HFFc6 (cell line): ENCODE measurements at regions not wholly inside any gene's neighbourhood (a gene's known extent, or its start where the extent isn't known, plus 50 kb on each side); places are given as distances from the start of the nearest gene placed in this dataset.
"Not testable (repeated sequence)": the region's sequence is repeated elsewhere in the genome, so short reads cannot be mapped to it uniquely, and the experiment has no call there.

Source experiments
- DNase-seq: peaks from one replicate; pipeline ENCODE4 v3.0.0-alpha.2; 2018
- H3K27ac Mint-ChIP-seq: 2 replicates; pipeline ENCODE4 v1.8.0; 2020; ENCODE audit warnings: mild to moderate bottlenecking, mixed read lengths
- H3K27me3 Mint-ChIP-seq: 2 replicates; pipeline ENCODE4 v1.8.0; 2021; ENCODE audit warnings: mild to moderate bottlenecking, moderate library complexity, mixed read lengths; ENCODE audit not compliant: insufficient read depth
- H3K36me3 Mint-ChIP-seq: 2 replicates; pipeline ENCODE4 v1.8.0; 2021; ENCODE audit warnings: low read depth, mixed read lengths
- H3K4me1 Mint-ChIP-seq: 2 replicates; pipeline ENCODE4 v1.8.0; 2020; ENCODE audit warnings: low read depth, mixed read lengths
- H3K4me3 Mint-ChIP-seq: 2 replicates; pipeline ENCODE4 v1.8.0; 2020; ENCODE audit warnings: mild to moderate bottlenecking, moderate library complexity, mixed read lengths
- H3K9me3 Mint-ChIP-seq: 2 replicates; pipeline ENCODE4 v1.8.0; 2020; ENCODE audit warnings: mild to moderate bottlenecking, mixed read lengths
- TF ChIP-seq, protein P1 (sequence below): fragments of 200-600 bp; sonication (generic); IDR thresholded peaks from 2 replicates; pipeline ENCODE4 v1.5.0; 2021; ENCODE audit warnings: antibody characterized with exemption, mild to moderate bottlenecking

DNA sequence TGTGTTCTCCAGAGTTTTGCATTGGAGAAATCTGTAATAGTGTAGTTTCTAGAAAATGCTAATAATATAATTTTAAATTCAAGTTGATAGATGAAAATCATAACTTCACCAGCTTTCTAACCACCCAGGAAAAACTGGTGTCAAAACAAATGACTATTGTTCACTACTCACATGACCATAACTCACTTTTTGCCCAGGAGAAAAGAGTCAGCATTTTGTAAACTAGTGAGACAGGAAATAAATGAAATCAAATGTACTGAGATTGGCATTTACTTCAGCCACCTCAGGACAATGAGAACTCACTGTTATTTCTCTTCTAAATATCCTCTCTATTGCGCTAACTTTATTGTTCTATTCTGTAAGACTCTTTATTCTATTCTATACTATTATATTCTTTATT is 176.0 kb upstream of the FOLH1 start:
- H3K27me3 Mint-ChIP-seq, H3K4me1 Mint-ChIP-seq, H3K36me3 Mint-ChIP-seq, H3K9me3 Mint-ChIP-seq, H3K4me3 Mint-ChIP-seq, DNase-seq, H3K27ac Mint-ChIP-seq: not testable (repeated sequence)

DNA sequence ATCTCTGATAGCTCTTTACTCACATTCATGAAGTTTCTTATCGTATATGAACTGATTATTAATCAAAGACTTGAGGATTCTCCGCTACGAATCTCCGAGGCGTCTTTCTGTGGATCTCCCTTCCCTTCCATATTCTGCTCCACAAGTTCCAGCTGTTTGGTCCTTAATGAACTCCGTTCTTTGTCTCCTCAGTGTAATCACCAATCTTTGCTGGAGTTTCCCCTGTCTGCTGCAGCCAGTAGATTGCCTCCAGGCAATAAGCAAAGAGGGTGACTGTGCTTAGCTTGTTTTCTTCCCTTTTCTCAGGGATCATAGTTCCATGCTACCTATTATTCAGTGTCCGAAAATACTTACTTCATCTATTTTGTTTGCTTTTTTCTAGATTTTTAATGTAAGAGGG is 169.6 kb upstream of the FOLH1 start:
- Mint-ChIP-seq H3K4me3 (no peak overlapping the region), H3K27ac (no peak overlapping the region), H3K4me1 (no peaks in the 10 kb centered on the region), H3K27me3 (no peaks in the 10 kb centered on the region), H3K36me3 (no peaks in the 10 kb centered on the region), H3K9me3 (peaks cover 18% of the 10 kb centered on the region)
- TF ChIP-seq, protein P1, sequence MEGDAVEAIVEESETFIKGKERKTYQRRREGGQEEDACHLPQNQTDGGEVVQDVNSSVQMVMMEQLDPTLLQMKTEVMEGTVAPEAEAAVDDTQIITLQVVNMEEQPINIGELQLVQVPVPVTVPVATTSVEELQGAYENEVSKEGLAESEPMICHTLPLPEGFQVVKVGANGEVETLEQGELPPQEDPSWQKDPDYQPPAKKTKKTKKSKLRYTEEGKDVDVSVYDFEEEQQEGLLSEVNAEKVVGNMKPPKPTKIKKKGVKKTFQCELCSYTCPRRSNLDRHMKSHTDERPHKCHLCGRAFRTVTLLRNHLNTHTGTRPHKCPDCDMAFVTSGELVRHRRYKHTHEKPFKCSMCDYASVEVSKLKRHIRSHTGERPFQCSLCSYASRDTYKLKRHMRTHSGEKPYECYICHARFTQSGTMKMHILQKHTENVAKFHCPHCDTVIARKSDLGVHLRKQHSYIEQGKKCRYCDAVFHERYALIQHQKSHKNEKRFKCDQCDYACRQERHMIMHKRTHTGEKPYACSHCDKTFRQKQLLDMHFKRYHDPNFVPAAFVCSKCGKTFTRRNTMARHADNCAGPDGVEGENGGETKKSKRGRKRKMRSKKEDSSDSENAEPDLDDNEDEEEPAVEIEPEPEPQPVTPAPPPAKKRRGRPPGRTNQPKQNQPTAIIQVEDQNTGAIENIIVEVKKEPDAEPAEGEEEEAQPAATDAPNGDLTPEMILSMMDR = no peak
- DNase-seq = no peak

GRCh38 chr11:49373866-49374265 is 165.5 kb upstream of the FOLH1 start:
- not testable (repeated sequence) for H3K27me3 Mint-ChIP-seq, H3K4me1 Mint-ChIP-seq, H3K4me3 Mint-ChIP-seq, H3K27ac Mint-ChIP-seq, H3K36me3 Mint-ChIP-seq
- peak; percentile 4 for DNase-seq
- peaks cover 19% of the 10 kb centered on the region for H3K9me3 Mint-ChIP-seq

DNA sequence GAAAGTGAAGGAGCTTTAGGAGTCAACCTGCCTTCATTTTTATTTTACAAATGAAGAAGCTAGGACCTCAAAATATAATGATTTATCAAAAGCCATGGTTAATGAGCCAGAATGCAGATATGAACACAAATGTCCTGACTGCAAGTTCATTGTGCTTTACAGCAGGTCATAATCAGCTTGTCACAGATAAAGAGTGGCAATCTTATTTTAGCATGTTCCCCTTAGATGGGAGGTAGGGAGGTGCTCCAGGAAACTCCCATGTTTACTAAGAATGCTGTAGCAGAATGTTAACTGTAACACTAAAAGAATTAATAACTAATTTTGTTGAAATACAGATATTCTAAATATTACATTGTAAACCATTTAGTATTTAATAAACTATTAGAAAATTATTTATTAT is 165.0 kb upstream of the FOLH1 start:
- H3K4me3 Mint-ChIP-seq, H3K4me1 Mint-ChIP-seq, H3K27me3 Mint-ChIP-seq, H3K27ac Mint-ChIP-seq, DNase-seq, H3K36me3 Mint-ChIP-seq: not testable (repeated sequence)
- peaks cover 19% of the 10 kb centered on the region for H3K9me3 Mint-ChIP-seq

- not testable (repeated sequence) for H3K27me3 Mint-ChIP-seq, H3K36me3 Mint-ChIP-seq, H3K27ac Mint-ChIP-seq, H3K4me3 Mint-ChIP-seq, H3K4me1 Mint-ChIP-seq, DNase-seq
- peaks cover 13% of the 10 kb centered on the region for H3K9me3 Mint-ChIP-seq
Measured at GRCh38 chr11:49372137-49372536, 163.7 kb upstream of the FOLH1 start.

- peaks cover 13% of the 10 kb centered on the region for H3K9me3 Mint-ChIP-seq
- not testable (repeated sequence) for H3K4me3 Mint-ChIP-seq, H3K36me3 Mint-ChIP-seq, H3K27me3 Mint-ChIP-seq, H3K27ac Mint-ChIP-seq, H3K4me1 Mint-ChIP-seq, DNase-seq
Measured at GRCh38 chr11:49368556-49368955, 160.2 kb upstream of the FOLH1 start.

DNA sequence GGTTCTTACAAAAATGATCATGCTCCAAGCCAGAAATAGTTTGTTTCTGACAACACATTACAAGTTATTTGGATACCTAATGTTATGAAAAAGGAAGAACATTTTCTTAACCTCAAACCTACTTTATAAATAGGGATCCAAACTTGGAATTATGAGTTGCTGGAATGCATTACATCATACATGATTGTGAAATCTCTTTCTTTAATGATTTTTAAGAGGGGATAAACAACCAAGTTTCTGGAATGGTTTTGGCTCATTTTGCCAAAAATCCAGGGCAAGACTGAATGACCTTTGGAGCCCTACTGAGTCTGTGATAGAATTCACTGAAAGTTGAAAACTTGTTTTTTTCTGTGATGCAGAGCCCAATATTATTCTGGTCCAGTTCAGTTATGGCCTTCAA is 157.0 kb upstream of the FOLH1 start:
- not testable (repeated sequence) for H3K4me3 Mint-ChIP-seq, H3K27ac Mint-ChIP-seq, H3K4me1 Mint-ChIP-seq, DNase-seq, H3K36me3 Mint-ChIP-seq, H3K27me3 Mint-ChIP-seq
- H3K9me3 Mint-ChIP-seq = peaks cover 19% of the 10 kb centered on the region

DNA sequence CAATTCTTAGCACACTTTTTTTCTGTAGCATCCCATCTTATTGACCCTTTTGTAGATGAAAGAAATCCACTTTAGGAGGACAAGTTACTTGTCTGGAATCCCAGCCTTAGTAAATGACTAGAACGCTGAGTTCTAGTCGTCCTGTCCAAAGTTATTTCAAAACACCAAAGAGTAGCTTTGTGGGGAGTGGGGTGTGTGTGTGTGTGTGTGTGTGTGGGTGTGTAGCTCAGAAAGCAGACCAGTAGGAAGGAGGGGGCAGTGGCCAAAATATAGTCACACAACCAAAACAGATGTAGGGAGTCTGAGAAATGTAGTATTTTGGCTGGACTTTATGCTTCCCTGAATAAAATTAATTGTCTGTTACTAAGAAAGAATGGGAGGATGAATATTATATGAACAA is 154.6 kb upstream of the FOLH1 start:
- not testable (repeated sequence) for H3K27ac Mint-ChIP-seq, DNase-seq, H3K4me3 Mint-ChIP-seq, H3K36me3 Mint-ChIP-seq, H3K4me1 Mint-ChIP-seq, H3K27me3 Mint-ChIP-seq
- H3K9me3 Mint-ChIP-seq = peaks cover 19% of the 10 kb centered on the region

DNA sequence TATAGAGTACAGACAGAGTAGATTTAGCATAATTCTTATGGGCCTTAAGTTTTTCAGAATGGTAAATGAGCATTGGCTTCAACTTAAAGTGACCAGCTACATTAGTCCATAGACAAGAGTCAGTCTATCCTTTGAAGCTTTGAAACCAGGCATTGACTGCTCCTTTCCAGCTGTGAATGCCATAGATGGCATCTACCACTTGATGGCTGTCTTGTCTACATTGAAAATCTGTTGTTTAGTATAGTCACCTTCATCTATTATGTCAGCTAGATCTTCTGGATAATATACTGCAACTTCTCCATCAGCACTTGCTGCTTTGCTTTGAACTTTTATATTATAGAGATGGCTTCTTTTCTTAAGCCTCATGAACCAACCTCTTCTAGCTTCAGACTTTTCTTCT is 146.1 kb upstream of the FOLH1 start:
- not testable (repeated sequence) for H3K27me3 Mint-ChIP-seq, H3K4me1 Mint-ChIP-seq, DNase-seq, H3K27ac Mint-ChIP-seq, H3K9me3 Mint-ChIP-seq, H3K36me3 Mint-ChIP-seq, H3K4me3 Mint-ChIP-seq

- DNase-seq, H3K9me3 Mint-ChIP-seq, H3K4me1 Mint-ChIP-seq, H3K4me3 Mint-ChIP-seq, H3K36me3 Mint-ChIP-seq, H3K27me3 Mint-ChIP-seq, H3K27ac Mint-ChIP-seq: not testable (repeated sequence)
Measured at GRCh38 chr11:49352868-49353267, 144.5 kb upstream of the FOLH1 start.

- DNase-seq, H3K27me3 Mint-ChIP-seq, H3K27ac Mint-ChIP-seq, H3K9me3 Mint-ChIP-seq, H3K36me3 Mint-ChIP-seq, H3K4me1 Mint-ChIP-seq, H3K4me3 Mint-ChIP-seq: not testable (repeated sequence)
Measured at GRCh38 chr11:49346627-49347026, 138.2 kb upstream of the FOLH1 start.

DNA sequence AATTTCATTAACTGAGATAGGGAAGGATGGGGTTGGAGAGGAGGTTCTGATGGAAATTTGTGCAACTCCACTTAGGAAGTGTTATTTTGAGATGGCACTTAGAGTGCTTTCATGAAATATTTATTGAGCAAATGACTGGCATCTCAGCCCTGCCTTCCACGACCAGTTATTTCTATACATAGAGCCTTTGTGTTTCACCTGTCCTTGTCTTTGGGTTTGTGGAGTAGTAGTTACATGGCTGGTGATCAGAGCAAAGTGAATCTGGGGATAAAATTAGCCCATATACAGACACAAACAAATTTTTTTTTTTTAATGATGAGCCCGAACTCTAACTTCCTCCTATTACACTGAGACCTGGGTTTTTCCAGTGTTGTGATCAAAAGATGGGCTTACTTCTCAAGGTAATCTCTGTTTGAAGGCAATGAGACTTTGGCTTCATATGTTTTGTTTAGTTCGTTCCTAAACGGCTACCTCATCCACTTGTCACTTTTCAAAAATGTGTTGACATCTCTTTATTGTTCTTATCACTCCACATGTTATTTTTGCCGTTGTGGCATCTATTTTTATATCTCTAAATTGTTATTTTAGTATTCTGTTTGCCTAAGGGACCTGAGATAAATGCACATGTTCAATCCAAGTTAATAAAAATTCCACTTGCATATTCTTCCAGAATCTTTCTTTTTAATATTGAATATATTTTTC is 120.2 kb upstream of the FOLH1 start:
- not testable (repeated sequence) for H3K27ac Mint-ChIP-seq, H3K4me1 Mint-ChIP-seq, H3K27me3 Mint-ChIP-seq, DNase-seq, H3K4me3 Mint-ChIP-seq, H3K36me3 Mint-ChIP-seq
- peaks cover 25% of the 10 kb centered on the region for H3K9me3 Mint-ChIP-seq

- not testable (repeated sequence) for H3K4me1 Mint-ChIP-seq
- H3K9me3 Mint-ChIP-seq = peaks cover 25% of the 10 kb centered on the region
Measured at GRCh38 chr11:49327766-49328165, 119.4 kb upstream of the FOLH1 start.

GRCh38 chr11:49326651-49327050 is 118.2 kb upstream of the FOLH1 start:
- H3K27ac Mint-ChIP-seq, H3K4me3 Mint-ChIP-seq, H3K27me3 Mint-ChIP-seq, DNase-seq, H3K36me3 Mint-ChIP-seq, H3K4me1 Mint-ChIP-seq: not testable (repeated sequence)
- H3K9me3 Mint-ChIP-seq = peaks cover 25% of the 10 kb centered on the region

More at GRCh38 chr11:49327766-49328165, 119.4 kb upstream of the FOLH1 start:
- DNase-seq, H3K4me3 Mint-ChIP-seq, H3K27ac Mint-ChIP-seq, H3K27me3 Mint-ChIP-seq, H3K36me3 Mint-ChIP-seq: not testable (repeated sequence)
